MCF 10A (cell line): ENCODE measurements at regions not wholly inside any gene's neighbourhood (a gene's known extent, or its start where the extent isn't known, plus 50 kb on each side); places are given as distances from the start of the nearest gene placed in this dataset.

Experiments
- BruUV-seq: library from RNA; stranded (reverse); fragments of 400-500 nt; replicated peaks from 2 replicates; lab custom pipeline; 2021; lab: Mats Ljungman, UMichigan
- CTCF ChIA-PET: fragments of 300-600 bp; sonication (Branson Sonifier 250); formaldehyde crosslinking; extraction: SDS; loops from one replicate; lab custom pipeline; 2021; ENCODE audit warnings: antibody characterized with exemption, inconsistent platforms; lab: Yijun Ruan, JAX
- POLR2A ChIA-PET: fragments of 300-600, 350-650 bp; sonication (Branson Sonifier 250); formaldehyde crosslinking; extraction: SDS; loops from one replicate; lab custom pipeline; 2020; ENCODE audit warnings: antibody characterized with exemption, inconsistent platforms; lab: Yijun Ruan, JAX
- DNase-seq: peaks from one replicate; pipeline ENCODE4 v3.0.0-alpha.2; 2018; ENCODE audit not compliant: unreplicated experiment
- H3K27ac Mint-ChIP-seq: one replicate; pipeline ENCODE4 v1.8.0; 2022; ENCODE audit warnings: mild to moderate bottlenecking, low read depth, mixed read lengths; ENCODE audit not compliant: unreplicated experiment
- H3K27me3 Mint-ChIP-seq: one replicate; pipeline ENCODE4 v1.8.0; 2022; ENCODE audit warnings: mixed read lengths; ENCODE audit not compliant: insufficient read depth, unreplicated experiment
- H3K36me3 Mint-ChIP-seq: one replicate; pipeline ENCODE4 v1.8.0; 2022; ENCODE audit warnings: mild to moderate bottlenecking, moderate library complexity, mixed read lengths; ENCODE audit not compliant: insufficient read depth, unreplicated experiment
- H3K4me1 Mint-ChIP-seq: one replicate; pipeline ENCODE4 v1.8.0; 2022; ENCODE audit warnings: mixed read lengths; ENCODE audit not compliant: insufficient read depth, unreplicated experiment
- H3K4me3 Mint-ChIP-seq: one replicate; pipeline ENCODE4 v1.8.0; 2022; ENCODE audit warnings: mild to moderate bottlenecking, moderate library complexity, mixed read lengths; ENCODE audit not compliant: unreplicated experiment
- H3K9me3 Mint-ChIP-seq: one replicate; pipeline ENCODE4 v1.8.0; 2022; ENCODE audit warnings: mixed read lengths; ENCODE audit not compliant: unreplicated experiment
- intact Hi-C: fragments of 100-400 bp; cut with micrococcal nuclease; formaldehyde crosslinking; loops from 2 replicates; pipeline ENCODE4 v1.14.1; 2022
- TF ChIP-seq, protein P1 (sequence below): fragments of 200-600 bp; IDR thresholded peaks from one replicate; pipeline ENCODE4 v1.8.0; 2022; ENCODE audit warnings: antibody characterized with exemption, mild to moderate bottlenecking; ENCODE audit not compliant: unreplicated experiment

DNA sequence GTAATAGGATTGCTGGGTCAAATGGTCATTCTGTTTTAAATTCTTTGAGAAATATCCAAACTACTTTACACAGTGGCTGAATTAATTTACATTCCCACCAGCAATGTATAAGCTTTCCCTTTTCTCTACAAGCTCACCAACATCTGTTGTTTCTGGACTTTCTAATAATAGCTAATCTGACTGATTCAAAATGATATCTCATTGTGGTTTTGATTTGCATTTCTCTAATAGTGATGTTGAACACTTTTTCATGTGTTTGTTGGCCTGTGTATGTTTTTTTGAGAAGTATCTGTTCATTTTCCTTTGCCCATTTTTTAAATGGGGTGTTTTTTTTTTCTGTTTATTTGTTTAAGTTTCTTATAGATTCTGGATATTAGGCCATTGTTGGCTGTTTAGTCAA, 659.0 kb upstream of the GNPDA2 start:
- Mint-ChIP-seq H3K9me3 (peaks cover 6% of the 10 kb centered on the region), H3K27ac (no peak overlapping the region), H3K4me1 (no peaks in the 10 kb centered on the region), H3K4me3 (no peak overlapping the region), H3K36me3 (no peaks in the 10 kb centered on the region), H3K27me3 (no peaks in the 10 kb centered on the region)
- TF ChIP-seq, protein P1, sequence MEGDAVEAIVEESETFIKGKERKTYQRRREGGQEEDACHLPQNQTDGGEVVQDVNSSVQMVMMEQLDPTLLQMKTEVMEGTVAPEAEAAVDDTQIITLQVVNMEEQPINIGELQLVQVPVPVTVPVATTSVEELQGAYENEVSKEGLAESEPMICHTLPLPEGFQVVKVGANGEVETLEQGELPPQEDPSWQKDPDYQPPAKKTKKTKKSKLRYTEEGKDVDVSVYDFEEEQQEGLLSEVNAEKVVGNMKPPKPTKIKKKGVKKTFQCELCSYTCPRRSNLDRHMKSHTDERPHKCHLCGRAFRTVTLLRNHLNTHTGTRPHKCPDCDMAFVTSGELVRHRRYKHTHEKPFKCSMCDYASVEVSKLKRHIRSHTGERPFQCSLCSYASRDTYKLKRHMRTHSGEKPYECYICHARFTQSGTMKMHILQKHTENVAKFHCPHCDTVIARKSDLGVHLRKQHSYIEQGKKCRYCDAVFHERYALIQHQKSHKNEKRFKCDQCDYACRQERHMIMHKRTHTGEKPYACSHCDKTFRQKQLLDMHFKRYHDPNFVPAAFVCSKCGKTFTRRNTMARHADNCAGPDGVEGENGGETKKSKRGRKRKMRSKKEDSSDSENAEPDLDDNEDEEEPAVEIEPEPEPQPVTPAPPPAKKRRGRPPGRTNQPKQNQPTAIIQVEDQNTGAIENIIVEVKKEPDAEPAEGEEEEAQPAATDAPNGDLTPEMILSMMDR = no peak
- BruUV-seq = no TSS peak
- ChIA-PET CTCF (interaction anchor here (0.7 to 1.0 kb wide), 3 partner anchors 22 to 593 kb away, joined by 3 to 6 read pairs (median 6); no protein-coding TSS in a partner anchor), POLR2A (no interaction called here)
- DNase-seq = no peak
- intact Hi-C loops = no loop called here

DNA sequence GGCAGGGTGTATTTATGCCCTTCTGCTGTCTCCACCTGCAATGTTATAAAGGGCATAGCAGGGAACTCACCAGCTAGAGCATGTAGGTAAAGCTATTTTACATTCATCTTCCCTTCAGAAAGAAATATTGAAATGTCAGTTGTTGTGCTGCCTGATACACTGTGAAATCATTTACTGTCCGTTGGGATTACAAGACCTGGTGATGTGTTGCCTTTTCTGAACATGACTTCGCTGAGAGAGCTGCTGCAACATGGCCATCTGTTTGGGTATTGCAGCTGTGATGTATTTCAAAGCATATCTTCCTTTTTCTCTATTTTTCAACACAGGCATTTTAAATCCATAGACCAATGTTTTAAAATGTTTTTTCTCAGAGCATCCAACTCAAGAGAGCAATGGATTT, 644.1 kb upstream of the GNPDA2 start:
- POLR2A ChIA-PET = interaction anchor here (0.7 kb wide), 1 partner anchor 41 kb away, joined by 4 read pairs; no protein-coding TSS in a partner anchor
- CTCF ChIA-PET = no interaction called here
- H3K36me3 Mint-ChIP-seq = no peaks in the 10 kb centered on the region
- no peaks in the 10 kb centered on the region for H3K27me3 Mint-ChIP-seq
- intact Hi-C loops = no loop called here
- TF ChIP-seq, protein P1 = no peak
- no peaks in the 10 kb centered on the region for H3K4me1 Mint-ChIP-seq
- no peak overlapping the region for H3K4me3 Mint-ChIP-seq
- no peak overlapping the region for H3K27ac Mint-ChIP-seq
- DNase-seq = no peak
- no peaks in the 10 kb centered on the region for H3K9me3 Mint-ChIP-seq
- BruUV-seq = no TSS peak

DNA sequence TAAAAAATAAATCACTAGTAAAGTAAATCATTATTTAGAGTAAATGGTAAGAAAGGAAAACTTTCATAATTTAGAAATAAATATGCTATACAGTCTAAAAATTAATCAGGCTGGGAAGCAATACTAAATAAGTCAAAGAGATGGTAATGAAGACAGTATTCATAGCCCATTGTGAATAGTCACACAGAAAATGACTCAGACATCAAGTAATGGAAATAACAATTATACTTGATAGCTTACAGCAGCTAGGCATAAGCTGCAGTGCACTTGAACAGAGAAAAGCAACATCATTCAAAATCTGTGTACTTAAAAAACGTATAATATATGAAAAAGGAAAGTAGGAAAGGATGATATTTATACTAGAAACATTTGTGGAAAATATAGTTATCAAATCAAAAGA, 642.5 kb upstream of the GNPDA2 start:
- Mint-ChIP-seq H3K27ac (no peak overlapping the region), H3K36me3 (no peaks in the 10 kb centered on the region), H3K9me3 (no peaks in the 10 kb centered on the region), H3K4me3 (no peak overlapping the region), H3K4me1 (no peaks in the 10 kb centered on the region), H3K27me3 (no peaks in the 10 kb centered on the region)
- ChIA-PET POLR2A (interaction anchor here (0.9 to 1.6 kb wide), 2 partner anchors 10 to 19 kb away, joined by 3 to 4 read pairs; no protein-coding TSS in a partner anchor), CTCF (no interaction called here)
- DNase-seq = no peak
- intact Hi-C loops = no loop called here
- BruUV-seq = no TSS peak
- TF ChIP-seq, protein P1 = no peak

DNA sequence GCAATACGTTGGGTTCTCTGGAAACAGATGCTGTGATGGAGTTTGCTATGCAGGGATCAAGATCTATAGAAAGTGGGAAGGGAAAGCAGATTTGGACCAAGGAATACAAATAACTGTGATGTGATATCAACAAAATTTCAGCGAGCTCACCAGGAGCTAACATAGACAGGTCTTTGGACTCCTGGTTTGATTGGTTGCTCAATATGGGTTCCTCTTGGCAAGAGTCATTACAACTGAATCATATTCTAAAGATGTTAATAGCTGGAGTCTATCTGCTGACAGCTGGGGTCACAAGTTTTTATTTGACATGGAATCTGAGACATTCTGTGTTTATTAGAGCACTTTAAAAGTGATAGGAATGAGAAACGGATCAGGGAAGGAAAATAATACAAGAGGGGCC, 637.6 kb upstream of the GNPDA2 start:
- no peaks in the 10 kb centered on the region for H3K4me1 Mint-ChIP-seq

More for the DNA sequence above, 637.6 kb upstream of the GNPDA2 start:
- Mint-ChIP-seq H3K27ac (no peak overlapping the region), H3K36me3 (no peaks in the 10 kb centered on the region), H3K9me3 (peaks cover 8% of the 10 kb centered on the region), H3K27me3 (no peaks in the 10 kb centered on the region), H3K4me3 (no peak overlapping the region)
- no TSS peak for BruUV-seq
- intact Hi-C loops = no loop called here
- ChIA-PET POLR2A (interaction anchor here (0.7 kb wide), 1 partner anchor 171 kb away, joined by 3 read pairs; no protein-coding TSS in a partner anchor), CTCF (no interaction called here)
- TF ChIP-seq, protein P1 = no peak
- peak; percentile 13 for DNase-seq
